ENCODE measurements at regions not wholly inside any gene's neighbourhood (a gene's known extent, or its start where the extent isn't known, plus 50 kb on each side); places are given as distances from the start of the nearest gene placed in this dataset.
A peak's percentile ranks its signal among the peaks of the same experiment; 100 is the strongest.
"Not testable (repeated sequence)": the region's sequence is repeated elsewhere in the genome, so short reads cannot be mapped to it uniquely, and the experiment has no call there.

DNA sequence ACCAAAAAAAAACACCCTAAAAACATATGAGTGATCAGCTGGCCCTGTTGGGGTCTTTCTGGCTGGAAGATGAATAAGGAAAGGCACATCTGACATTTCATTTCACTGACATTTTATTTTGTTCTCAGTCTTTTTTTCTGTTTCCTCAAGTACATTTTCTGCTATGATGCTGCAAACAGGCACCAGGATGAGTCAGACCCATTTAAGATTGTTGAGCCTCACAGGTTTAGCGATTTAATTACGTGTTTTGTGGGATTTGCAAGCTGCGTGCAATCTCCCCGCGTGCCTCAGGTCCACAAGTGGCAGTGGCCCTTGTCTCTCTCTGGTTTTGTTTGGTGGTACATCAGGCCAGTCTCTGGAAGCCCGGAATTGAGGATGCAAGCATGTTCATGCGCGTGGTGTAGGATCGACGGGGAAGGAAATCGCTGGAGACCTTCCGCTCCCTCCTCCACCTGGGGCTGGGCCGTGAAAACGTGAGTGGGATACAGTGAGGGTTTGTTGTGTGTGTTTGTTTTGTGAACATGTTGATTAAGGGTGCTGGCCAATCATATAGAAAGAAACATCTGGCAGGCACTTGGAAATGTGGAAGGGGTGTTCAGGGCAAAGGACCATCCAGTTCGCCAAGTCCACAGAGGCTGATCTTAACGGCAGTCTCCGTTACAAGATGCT is 120.2 kb upstream of the ZNF516 start:
- H3K36me3 Mint-ChIP-seq, result no peaks in the 10 kb centered on the region
- H3K9me3 Mint-ChIP-seq, result no peaks in the 10 kb centered on the region
- H3K4me3 Mint-ChIP-seq, result no peak overlapping the region
- H3K4me1 Mint-ChIP-seq, result peaks cover under 1% of the 10 kb centered on the region
- peaks cover 5% of the 10 kb centered on the region for H3K27me3 Mint-ChIP-seq
- peak overlapping the region; percentile 24 for H3K27ac Mint-ChIP-seq

GRCh38 chr18:76613755-76614120 is 118.7 kb upstream of the ZNF516 start:
- Mint-ChIP-seq H3K27me3 (peaks cover 2% of the 10 kb centered on the region), H3K36me3 (no peaks in the 10 kb centered on the region), H3K9me3 (no peaks in the 10 kb centered on the region), H3K27ac (no peak overlapping the region), H3K4me1 (no peaks in the 10 kb centered on the region), H3K4me3 (no peak overlapping the region)

- no peaks in the 10 kb centered on the region for H3K36me3 Mint-ChIP-seq
- no peak overlapping the region for H3K27ac Mint-ChIP-seq
- H3K4me1 Mint-ChIP-seq, result no peaks in the 10 kb centered on the region
- H3K4me3 Mint-ChIP-seq, result no peak overlapping the region
- no peaks in the 10 kb centered on the region for H3K9me3 Mint-ChIP-seq
- H3K27me3 Mint-ChIP-seq, result no peaks in the 10 kb centered on the region
These were observed 118.2 kb upstream of the ZNF516 start for GRCh38 chr18:76613053-76613754.

GRCh38 chr18:76611750-76612045 is 116.7 kb upstream of the ZNF516 start:
- H3K36me3 Mint-ChIP-seq, H3K4me1 Mint-ChIP-seq, H3K27me3 Mint-ChIP-seq, H3K27ac Mint-ChIP-seq, H3K9me3 Mint-ChIP-seq, H3K4me3 Mint-ChIP-seq: not testable (repeated sequence)

DNA sequence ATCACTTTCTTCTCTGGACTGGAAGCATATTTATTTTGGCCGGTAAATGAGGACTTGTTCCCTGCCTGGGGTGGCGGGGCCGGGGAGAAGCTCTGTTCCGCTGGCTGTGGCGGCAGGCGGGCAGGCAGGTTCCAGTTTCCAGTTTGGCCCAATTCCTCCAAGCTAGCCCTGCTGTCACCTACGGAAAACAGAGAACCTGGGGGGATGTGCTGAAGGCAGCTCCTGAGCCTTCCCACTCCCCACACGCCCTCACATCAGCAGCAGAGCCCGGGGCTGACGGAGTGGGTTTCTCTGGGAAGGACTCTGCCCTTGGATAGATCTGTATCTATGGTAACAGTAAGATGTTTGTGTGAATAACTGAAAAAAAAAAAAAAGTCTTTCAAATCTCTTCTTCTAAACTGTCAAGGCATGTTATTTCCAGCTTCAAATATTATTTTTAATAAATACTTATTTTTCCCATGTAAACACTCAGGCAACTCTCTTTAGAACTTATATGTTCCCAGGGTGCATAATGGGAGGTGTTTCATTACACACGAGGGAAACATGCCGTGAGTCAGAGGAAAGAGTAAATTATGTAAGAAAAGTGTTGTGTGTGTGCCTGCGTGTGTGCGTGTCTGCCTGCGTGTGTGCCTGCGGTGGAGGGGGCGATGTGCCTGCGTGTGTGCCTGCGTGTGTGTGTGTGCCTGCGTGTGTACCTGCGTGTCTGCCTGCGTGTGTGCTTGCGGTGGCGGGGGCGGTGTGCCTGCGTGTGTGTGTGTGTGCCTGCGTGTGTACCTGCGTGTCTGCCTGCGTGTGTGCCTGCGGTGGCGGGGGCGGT is 116.1 kb upstream of the ZNF516 start:
- Mint-ChIP-seq H3K27me3 (no peaks in the 10 kb centered on the region), H3K9me3 (no peaks in the 10 kb centered on the region), H3K4me1 (no peaks in the 10 kb centered on the region), H3K27ac (no peak overlapping the region), H3K4me3 (no peak overlapping the region), H3K36me3 (no peaks in the 10 kb centered on the region)

DNA sequence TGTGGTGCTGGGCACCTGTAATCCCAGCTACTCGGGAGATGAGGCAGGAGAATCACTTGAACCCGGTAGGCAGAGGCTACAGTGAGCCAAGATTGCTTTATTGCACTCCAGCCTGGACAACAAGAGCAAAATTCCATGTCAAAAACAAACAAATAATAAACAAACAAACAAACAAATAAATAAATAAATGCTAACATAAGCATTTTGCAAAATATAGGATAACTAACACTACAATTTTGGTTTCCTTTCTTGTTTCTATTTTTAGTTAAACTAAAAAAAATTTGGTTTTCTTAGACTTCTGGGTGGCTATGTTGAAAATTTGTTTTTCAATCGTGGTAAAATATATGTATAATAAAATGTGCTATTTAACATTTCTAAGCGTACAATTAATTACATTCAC is 115.0 kb upstream of the ZNF516 start:
- Mint-ChIP-seq H3K4me3 (no peak overlapping the region), H3K4me1 (no peaks in the 10 kb centered on the region), H3K27me3 (no peaks in the 10 kb centered on the region), H3K27ac (no peak overlapping the region), H3K9me3 (no peaks in the 10 kb centered on the region), H3K36me3 (no peaks in the 10 kb centered on the region)

GRCh38 chr18:76605341-76605929 is 110.4 kb upstream of the ZNF516 start:
- Mint-ChIP-seq H3K4me3 (no peak overlapping the region), H3K4me1 (no peaks in the 10 kb centered on the region), H3K27ac (no peak overlapping the region), H3K36me3 (no peaks in the 10 kb centered on the region), H3K27me3 (no peaks in the 10 kb centered on the region), H3K9me3 (no peaks in the 10 kb centered on the region)

- Mint-ChIP-seq H3K4me3 (no peak overlapping the region), H3K27me3 (no peaks in the 10 kb centered on the region), H3K27ac (no peak overlapping the region), H3K36me3 (no peaks in the 10 kb centered on the region), H3K9me3 (no peaks in the 10 kb centered on the region), H3K4me1 (no peaks in the 10 kb centered on the region)
These were observed 109.8 kb upstream of the ZNF516 start for GRCh38 chr18:76604935-76605240.

GRCh38 chr18:76604108-76604934 is 109.3 kb upstream of the ZNF516 start:
- H3K27ac Mint-ChIP-seq, result no peak overlapping the region
- no peaks in the 10 kb centered on the region for H3K27me3 Mint-ChIP-seq
- H3K4me3 Mint-ChIP-seq, result no peak overlapping the region
- no peaks in the 10 kb centered on the region for H3K4me1 Mint-ChIP-seq
- no peaks in the 10 kb centered on the region for H3K36me3 Mint-ChIP-seq
- H3K9me3 Mint-ChIP-seq, result no peaks in the 10 kb centered on the region

DNA sequence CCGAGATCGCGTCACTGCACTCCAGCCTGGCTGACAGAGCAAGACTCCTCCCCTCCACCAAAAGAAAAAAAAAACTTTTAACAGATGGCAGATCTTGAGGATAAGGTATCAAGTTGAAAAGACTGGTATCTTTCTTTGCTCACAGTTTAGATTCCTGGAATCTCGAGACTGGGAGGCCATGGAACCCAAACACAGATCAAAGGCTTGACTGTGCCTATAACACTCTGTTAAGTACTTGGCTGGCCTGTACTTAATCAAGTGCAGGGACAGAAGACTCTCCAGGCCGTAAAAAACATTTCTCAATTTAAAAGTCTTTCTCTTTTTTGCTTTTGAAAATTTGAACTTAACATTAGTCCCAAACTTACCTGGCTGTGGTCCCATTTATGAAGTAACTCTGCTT is 107.1 kb upstream of the ZNF516 start:
- Mint-ChIP-seq H3K9me3 (no peaks in the 10 kb centered on the region), H3K27me3 (no peaks in the 10 kb centered on the region)

GRCh38 chr18:76600076-76600475 is 105.0 kb upstream of the ZNF516 start:
- H3K36me3 Mint-ChIP-seq, H3K9me3 Mint-ChIP-seq, H3K27ac Mint-ChIP-seq, H3K4me3 Mint-ChIP-seq, H3K4me1 Mint-ChIP-seq, H3K27me3 Mint-ChIP-seq: not testable (repeated sequence)

More for the DNA sequence above, 107.1 kb upstream of the ZNF516 start:
- H3K36me3 Mint-ChIP-seq, result no peaks in the 10 kb centered on the region
- H3K27ac Mint-ChIP-seq, result no peak overlapping the region
- no peaks in the 10 kb centered on the region for H3K4me1 Mint-ChIP-seq
- no peak overlapping the region for H3K4me3 Mint-ChIP-seq

DNA sequence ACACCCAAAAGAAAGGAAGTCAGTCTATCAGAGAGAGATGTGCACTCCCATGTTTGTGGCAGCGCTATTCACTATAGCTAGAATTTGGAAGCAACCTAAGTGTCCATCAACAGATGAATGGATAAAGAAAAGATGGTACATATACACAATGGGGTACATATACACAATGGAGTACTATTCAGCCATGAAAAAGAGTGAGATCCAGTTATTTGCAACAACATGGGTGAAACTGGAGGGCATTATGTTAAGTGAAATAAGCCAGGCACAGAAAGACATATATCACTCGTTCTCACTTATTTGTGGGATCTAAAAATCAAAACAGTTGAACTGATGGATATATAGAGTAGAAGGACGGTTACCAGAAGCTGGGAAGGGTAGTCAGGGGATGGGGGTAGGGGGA is 99.9 kb upstream of the ZNF516 start:
- H3K27me3 Mint-ChIP-seq, result peaks cover 10% of the 10 kb centered on the region
- no peaks in the 10 kb centered on the region for H3K36me3 Mint-ChIP-seq
- no peaks in the 10 kb centered on the region for H3K4me1 Mint-ChIP-seq
- H3K27ac Mint-ChIP-seq, result no peak overlapping the region
- no peaks in the 10 kb centered on the region for H3K9me3 Mint-ChIP-seq
- H3K4me3 Mint-ChIP-seq, result no peak overlapping the region

GRCh38 chr18:76593843-76594242 is 98.8 kb upstream of the ZNF516 start:
- no peak overlapping the region for H3K27ac Mint-ChIP-seq
- H3K36me3 Mint-ChIP-seq, result no peaks in the 10 kb centered on the region
- H3K9me3 Mint-ChIP-seq, result no peaks in the 10 kb centered on the region
- peaks cover 6% of the 10 kb centered on the region for H3K4me1 Mint-ChIP-seq
- peaks cover 19% of the 10 kb centered on the region for H3K27me3 Mint-ChIP-seq
- H3K4me3 Mint-ChIP-seq, result no peak overlapping the region

DNA sequence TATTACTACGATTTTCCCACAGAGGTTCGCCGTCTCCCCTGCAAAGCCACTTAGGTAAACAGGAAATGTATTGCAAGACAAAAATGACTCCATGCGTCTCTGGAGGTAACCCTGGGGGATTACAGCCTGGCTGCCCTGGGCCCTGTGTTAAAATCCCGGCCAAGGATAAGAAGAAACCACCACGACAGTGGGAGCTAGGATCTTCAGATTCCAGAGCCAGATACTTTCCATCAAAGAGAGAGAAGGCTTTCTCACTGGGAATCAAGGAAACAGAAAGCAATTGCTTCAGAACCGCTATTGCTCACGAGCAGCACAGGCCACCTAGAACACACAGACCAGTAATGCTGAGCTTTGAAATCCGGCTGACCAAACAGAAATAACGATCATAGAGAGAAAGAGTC is 97.9 kb upstream of the ZNF516 start:
- H3K9me3 Mint-ChIP-seq, result no peaks in the 10 kb centered on the region
- peaks cover 25% of the 10 kb centered on the region for H3K27me3 Mint-ChIP-seq
- no peak overlapping the region for H3K27ac Mint-ChIP-seq
- H3K4me1 Mint-ChIP-seq, result peaks cover 11% of the 10 kb centered on the region
- H3K4me3 Mint-ChIP-seq, result no peak overlapping the region
- H3K36me3 Mint-ChIP-seq, result no peaks in the 10 kb centered on the region

DNA sequence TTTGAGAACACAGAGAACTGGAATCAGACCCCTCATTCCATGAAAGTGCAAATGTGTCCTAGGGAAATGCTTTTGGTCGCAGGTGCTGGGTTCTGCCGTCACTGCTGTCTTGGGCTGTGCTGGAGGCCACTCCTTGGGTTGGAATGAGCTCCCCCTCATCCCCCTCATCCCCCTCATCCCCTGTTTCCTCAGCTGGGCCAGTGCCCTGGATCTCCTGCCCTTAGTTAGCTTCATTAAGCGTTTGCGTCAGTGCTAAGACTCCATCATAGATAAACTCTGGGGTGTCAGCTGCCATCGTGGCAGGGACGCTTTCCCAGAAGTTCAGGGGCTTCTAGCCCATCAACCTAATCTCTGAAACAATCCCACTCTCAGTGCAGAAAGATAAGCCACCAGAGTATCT is 97.1 kb upstream of the ZNF516 start:
- Mint-ChIP-seq H3K4me3 (no peak overlapping the region), H3K36me3 (no peaks in the 10 kb centered on the region), H3K9me3 (no peaks in the 10 kb centered on the region), H3K4me1 (peaks cover 11% of the 10 kb centered on the region), H3K27ac (no peak overlapping the region), H3K27me3 (peaks cover 25% of the 10 kb centered on the region)

All from activated naive CD4-positive, alpha-beta T cell treated with anti-CD3 and anti-CD28 coated beads, Interleukin-2, amount 50 U/mL, for 24 hours (primary cell).